HG03066 (cell line): ENCODE measurements at regions not wholly inside any gene's neighbourhood (a gene's known extent, or its start where the extent isn't known, plus 50 kb on each side); places are given as distances from the start of the nearest gene placed in this dataset.

ENCODE experiments used
- ATAC-seq: cut with Tn5 transposase; IDR thresholded peaks from one replicate; pipeline ENCODE4 v1.9.1; 2021; ENCODE audit warnings: low read depth; ENCODE audit not compliant: unreplicated experiment

DNA sequence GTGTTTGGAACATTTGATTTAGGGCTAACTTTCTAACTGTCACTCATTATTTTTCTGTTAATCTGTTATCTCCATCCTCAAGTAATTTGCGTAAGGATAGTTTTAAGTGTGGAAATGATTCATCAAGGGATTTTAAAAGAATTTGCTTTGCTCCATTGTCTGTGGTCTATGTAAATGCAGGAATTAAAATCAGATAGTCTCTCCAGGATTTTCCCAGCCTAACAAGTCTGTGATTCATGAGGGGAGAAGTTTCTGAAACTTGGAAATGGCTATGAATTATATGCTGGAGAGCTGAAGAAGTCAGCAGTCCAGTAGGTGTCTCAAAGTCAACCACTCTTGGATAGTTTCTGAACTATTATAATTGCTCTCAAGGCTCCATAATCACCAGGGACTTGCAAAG, 264.5 kb downstream of the MRPL39 start:
- no peak for ATAC-seq

DNA sequence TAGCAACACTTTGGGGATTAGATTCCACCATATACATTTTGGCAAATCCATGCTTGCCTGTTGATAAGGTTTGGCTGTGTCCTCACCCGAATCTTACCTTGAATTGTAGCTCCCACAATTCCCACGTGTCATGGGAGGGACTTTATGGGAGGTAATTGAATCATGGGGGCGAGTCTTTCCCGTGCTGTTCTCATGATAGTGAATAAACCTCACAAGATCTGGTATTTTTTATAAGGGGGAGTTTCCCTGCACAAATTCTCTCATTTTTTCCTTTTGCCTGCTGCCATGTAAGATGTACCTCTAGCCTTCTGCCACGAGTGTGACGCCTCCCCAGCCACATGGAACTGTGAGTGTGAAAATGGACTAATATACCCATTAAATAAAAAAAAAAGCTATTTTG, 265.3 kb downstream of the MRPL39 start:
- no peak for ATAC-seq

DNA sequence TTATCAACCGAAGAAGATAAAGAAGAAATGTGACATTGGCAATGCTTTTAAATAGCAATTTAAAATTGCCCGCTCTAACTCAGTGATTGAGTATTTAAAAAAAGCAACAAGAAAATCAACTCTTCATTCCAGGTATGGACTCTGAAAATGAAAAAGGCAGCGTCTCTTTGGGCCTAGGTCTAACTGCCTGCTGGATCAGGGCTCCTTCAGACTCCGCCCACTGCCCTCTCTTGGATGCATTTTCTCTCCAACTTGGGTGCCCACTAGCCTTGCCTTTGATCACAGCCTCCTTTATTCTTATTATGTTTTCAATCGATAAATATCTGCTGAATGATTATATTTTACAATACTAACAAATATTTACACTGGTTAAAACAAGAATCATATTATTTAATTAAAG, 268.9 kb downstream of the MRPL39 start:
- ATAC-seq: no peak

DNA sequence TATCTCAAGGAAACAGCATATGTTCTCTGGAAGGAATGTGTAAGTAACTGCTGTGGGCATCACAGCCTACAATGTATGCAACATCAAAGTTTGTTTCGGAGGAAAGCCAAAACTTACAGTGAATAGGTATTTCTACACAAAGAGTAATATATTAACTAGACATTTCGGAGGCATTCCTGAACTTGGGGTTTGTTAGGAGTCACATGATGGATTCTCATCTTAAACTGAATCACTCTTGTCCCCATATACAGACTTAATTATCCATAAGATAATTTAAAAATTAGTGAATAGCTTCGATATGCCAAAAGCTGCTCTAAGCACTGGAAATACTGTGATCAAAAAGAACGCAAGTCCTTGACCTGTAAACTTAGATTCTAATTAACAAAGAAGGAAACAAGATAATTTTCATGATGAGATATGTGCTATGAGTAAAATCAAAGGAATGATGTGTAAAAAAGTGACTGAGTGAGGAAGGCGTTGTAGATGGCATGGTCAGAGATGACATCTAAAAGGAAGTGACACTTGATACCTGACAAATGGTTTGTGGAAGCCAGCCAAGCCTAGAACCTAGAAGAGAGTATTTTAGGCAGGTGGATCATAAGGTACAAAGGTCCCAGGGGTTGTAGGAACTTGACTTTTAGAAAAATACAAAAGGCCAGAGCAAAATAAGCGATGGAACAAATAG, 273.1 kb downstream of the MRPL39 start:
- ATAC-seq: no peak

DNA sequence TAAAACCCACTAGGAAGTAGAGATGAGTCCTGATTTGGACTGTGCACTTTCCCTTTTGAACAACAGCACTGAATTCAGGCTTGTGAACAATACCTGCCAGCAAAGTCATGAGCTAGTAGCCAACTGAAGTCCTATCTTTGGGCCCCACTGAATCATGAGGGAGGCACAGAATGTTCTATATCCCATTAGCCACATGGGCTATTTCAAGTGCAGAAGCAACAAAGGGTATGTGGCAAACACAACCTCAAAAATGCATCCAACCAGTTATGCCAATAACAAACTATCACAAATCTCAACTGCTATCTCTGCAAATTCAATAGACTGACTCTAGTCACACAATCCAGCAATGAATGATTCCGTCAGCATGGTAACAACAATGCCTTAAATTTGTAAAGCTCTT, 276.0 kb downstream of the MRPL39 start:
- no peak for ATAC-seq

DNA sequence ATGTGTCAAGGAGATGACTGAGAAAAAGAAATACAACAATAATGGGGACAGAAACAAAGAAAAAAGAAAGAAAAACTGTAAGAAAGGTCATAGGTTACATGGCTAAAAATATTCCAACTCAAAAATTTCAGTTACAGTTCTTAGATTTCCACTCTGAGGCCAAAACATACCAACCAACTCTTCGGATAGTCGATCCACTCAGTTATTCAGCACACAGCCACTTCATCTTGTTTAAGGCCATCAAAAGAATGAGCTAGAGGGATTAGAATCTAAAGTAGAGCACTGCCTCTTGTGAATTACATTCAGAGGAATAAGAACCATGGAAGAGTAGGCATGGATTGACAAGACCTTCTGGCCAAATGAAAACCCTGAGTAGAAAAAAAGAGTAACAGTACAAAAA, 277.0 kb downstream of the MRPL39 start:
- ATAC-seq: no peak

DNA sequence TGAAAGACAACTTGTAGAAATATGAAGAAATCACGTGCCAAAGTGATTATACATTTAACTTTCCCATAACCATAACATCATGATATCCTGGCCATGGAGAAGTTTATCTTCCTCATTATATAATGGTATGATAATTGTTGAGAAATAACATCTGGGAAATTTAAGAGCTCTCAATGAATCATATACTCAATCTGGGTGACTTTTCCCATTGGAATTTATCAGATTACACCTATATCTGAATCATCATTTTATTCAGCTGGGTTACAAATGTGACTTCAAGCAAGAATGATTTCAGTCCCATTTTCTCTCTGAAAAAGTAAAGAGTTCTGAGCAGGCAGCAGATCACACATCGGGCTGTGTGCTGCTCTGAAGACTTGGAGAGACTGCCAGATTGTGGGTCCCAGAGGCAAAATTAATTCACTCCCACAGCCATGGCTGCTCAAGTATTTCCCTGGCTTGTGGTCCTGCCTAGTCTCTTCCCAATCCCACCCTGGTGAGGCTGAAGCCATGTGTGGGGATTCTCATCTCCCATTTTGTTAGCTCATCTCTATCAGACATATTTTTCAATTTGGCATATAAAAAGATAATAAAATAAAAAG, 278.0 kb downstream of the MRPL39 start:
- no peak for ATAC-seq

DNA sequence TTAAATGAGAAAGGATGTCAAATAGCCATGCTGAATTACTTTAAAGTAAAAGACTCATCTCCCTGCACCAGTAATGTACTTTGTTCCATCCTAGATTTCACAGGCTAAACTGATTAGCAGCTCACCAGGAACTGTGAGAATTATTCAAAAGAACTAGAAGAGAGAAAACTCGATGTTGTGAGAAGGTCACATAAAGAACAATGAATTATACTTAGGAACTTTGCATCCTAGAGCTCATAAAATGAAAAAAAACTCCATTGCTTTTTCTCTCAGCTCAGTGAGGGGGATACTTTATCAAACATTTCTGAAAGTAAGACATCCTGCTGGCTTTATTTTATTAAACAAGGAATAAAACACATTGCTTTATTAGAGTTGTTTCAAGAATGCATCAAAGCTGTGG, 278.5 kb downstream of the MRPL39 start:
- ATAC-seq: no peak

DNA sequence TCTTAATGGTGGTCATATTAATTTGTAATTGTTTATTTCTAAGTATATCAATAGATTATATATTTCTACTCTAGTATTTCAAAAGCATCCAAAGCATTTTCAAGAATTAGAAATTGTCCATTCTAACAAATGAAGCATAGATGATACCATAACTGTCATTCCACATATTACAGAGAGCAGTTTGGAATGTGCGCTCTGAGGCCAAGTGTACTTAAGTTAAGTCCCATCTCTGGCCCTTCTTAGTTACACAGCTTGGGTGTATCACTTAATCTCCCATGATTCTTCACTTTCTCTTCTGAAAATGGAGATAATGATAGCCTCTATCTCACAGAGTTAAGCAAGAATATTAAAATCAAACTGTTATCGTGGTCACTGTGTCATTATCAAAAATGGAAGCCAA, 281.1 kb downstream of the MRPL39 start:
- ATAC-seq: no peak

DNA sequence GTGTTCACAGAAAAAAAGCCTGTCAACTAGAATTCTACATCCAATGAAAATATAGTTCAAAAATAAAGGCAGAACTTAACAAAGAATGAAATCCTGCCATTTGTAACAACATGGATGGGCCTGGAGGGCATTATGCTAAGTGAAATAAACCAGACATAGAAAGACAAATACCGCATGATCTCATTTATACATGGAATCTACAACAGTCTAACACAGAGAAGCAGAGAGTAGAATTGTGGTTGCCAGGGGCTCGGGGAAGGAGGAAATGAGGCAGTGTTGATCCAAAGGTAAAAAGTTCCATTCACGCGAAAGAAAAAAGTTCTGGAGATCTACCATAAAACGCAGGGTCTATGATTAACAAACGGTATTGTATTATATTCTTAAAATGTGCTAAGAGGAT, 282.6 kb downstream of the MRPL39 start:
- no peak for ATAC-seq

DNA sequence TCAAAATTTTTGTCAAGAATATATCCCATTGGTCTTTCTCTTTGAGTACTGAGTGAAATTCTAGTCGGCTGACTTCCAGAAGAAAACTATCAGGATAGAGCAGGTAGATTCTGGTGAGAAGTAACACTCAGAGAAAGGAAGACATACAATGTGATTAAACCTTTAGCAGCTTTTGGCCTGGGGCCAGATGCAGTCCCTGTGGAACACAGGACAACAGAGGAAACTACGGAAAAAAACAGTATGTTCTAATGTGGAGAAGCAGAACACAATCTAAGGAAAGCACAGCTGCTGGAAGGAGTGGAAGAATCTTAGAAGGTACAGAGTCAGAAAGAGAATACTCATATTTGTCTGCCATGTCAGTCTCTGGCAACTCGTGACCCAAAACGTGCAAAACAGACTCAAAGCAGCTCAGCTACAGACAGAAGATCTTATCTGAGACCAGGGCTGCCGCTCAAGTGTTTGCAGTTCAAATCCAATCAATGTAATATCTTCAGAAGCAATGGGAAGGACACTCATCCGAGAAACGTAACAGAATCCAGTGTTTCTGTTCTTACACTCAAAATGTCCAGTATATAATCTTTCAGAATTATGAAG, 283.8 kb downstream of the MRPL39 start:
- no peak for ATAC-seq

DNA sequence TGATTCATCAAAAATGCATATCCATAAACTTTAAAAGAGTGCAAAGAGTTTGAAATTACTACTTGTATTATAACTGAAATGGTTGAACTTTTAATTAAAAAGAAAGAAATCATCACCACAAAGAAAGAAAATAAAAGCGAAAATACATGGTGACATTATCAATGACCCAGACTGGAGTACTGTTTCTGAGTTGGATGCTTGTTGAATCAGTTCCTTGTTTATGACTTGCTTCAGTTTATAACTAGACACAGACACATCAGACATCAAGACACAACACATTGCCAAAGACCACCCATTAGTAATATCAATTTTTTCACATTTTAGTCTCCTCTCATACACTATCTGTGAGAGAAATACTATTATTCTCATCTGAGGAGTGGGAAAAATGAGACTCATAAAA, 293.0 kb downstream of the MRPL39 start:
- no peak for ATAC-seq

DNA sequence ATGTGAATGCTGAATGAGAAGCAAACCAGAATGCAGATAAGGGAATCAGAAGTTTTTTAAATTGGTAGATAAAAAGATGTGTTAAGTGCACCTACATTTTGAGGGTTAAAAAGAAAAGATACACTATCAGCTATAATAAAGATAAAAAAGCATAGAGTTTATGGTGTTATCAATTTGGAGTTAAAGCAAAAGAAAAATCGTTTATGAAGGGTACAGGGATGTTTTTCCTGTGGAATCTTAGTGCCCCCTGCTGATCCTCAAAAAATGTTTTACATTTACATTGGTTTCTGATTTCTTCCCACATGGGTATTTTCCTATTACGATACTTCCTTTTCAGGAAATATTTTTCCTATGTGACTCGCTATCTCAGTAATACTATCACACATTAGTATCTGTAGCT, 293.5 kb downstream of the MRPL39 start:
- ATAC-seq: no peak

DNA sequence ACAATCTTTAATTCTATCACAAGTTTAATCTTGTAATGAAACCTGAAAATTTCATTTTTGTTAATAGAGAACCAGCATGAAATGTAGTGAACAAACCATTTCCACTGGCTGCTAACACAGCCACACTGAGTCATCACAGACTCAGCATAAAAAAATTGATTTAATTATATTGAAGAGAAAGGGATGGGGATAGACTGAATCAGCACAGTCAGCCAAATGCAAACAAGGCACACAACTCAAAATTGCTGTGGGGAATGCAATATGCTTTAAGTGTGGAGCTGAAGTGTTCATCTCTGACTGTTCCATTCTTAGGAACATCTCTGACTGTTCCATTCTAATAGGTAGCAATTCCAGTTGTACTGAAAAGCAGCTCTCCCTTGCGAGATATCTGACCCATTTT, 299.8 kb downstream of the MRPL39 start:
- no peak for ATAC-seq

DNA sequence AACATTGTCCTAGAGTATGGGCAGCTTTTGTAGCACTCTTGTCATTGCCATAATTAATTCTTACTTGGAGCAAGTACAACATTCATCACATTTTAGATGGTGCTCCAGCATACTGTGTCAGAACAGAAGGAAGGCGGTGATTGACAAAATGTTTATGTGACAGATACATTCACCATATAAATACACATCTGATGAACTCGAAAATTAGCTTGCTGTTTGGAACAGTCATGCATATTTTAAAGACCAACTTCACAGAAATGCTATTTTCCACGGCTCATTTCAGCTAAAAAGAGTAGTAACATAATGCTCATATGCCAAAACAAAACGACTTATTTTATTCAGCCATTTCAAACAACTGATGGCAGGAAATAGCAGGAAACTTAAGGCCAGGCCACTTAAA, 302.7 kb downstream of the MRPL39 start:
- ATAC-seq: no peak

DNA sequence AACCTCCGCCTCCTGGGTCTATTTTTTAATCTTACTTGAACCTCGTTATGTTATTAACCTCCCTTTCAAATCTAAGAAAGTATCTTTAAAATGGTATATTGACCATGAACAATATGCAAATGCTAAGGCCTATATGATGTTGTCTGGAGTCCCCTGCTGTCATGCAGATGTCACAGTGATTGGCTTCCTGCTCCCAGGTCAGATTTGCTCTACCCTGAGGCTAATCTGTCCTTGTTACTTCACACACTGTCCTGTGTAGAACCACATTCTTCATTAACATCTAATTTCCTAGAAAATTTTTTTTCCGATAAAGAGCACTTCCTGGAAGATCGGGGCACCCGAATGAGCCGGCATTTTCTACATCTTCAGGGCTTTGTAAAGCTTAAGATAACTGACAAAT, 306.6 kb downstream of the MRPL39 start:
- ATAC-seq: no peak

DNA sequence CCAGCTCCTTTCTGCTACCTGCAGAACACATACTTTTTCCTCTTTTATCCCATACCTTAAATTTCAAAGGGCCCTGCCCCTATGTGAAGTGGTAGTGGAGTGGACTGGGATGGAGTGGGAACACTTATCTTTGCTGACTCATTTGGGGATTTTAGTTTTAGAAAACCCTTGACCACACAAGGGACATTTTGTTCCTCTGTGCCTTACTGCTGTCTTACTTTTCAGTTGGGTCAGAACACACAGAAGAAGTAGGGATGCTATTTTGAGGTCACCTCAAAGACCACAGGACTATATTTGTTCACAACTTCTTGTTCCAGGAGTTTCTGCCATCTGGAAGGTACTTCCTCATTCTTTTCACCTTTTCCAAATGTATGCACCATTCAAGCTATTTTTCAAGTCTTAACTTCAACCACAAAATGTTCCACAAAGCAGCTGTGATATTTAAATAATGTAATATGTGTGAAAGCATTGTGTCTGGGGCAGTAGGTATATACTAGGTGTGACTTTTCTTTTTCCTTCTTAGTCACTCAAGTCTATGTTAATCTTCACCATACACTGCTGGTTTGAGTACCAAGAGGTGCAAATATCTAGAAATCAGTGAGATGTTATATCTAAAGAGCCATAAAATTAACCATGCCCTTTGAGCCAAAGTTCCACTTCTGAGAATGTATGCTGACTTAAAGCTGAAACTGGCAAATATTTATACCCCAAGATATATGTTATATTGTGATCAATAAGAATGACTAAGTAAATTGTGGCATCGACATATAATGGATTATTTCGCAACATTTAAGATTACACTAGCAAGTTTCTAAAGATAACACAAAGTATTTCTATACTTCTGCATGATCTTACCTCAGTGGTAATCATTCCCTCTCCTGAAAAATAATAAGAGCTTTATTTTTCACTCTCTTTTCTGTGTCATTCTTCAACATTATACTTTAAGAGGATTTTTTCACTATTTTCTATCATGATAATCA, 308.5 kb downstream of the MRPL39 start:
- ATAC-seq: peak; percentile 92

DNA sequence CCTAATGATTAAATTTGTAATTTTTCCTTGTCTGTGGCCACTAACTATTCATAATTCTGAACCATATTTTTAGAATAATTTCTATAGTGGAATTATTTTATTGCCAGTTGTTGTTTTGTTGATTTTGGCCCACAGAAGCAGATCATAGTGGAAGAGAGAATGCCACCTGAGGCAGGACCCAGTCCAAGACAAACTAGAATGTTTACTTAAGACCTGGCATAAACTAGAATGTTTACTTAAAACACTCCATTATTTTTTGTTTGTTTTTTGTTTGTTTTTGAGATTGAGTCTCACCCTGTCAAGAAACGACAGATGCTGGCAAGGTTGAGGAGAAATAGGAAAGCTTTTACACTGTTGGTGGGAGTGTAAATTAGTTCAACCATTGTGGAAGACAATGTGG, 310.2 kb downstream of the MRPL39 start:
- ATAC-seq: no peak

DNA sequence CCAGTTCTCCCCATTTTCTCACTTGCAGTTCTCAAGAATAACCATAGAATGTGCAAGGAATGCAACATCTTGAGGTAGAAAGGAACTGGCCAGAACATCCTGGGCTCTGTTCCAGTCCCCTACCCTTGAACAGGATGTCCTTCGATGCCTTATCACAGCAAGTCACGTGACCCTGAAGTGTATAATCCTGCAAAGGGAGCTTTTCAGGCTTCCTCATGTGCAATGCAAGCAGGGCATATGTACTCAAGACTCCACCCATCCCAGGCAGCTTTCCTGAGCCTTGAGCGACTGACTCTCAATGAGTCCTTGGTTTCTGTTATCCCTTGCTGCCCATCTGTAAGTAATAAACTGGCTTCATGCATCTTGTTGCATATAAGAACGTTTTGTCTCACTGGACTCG, 311.0 kb downstream of the MRPL39 start:
- ATAC-seq: no peak

DNA sequence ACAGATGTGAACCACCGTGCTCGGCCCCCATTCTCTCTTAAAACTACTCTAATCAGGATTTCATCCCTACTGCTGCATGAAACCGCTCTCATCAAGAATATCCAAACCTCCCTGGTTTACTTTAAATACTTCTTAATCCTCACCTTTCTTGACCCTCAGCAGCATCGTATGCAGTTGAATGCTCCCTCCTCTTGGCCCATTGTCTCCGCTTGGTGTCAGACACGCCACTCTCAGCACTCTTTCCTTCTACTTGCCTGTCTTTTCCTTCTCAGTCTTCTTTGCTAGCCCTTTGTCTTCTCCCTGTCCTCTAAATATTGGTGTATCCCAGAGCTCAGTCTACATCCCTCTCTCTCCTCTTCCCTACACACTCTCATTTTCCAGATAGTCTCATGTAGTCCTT, 314.9 kb downstream of the MRPL39 start:
- no peak for ATAC-seq

DNA sequence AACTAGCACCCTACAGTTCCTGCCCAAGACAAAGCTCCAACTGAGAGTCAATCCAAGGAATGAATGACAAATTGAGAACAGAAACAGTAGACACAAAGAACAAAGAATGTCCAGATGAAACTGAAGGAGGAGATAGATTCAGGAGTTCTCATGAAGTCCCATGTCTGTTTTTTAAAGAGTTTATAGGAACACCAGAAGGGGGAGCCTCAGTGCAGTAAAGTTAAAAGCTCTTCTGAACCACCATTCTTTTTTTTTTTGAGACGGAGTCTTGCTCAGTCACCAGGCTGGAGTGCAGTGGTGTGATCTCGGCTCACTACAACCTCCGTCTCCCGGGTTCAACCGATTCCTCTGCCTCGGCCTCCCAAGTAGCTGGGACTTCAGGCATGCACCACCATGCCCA, 323.6 kb downstream of the MRPL39 start:
- no peak for ATAC-seq
